Small intestine (tissue), 7 donors: ENCODE measurements at regions not wholly inside any gene's neighbourhood (a gene's known extent, or its start where the extent isn't known, plus 50 kb on each side); places are given as distances from the start of the nearest gene placed in this dataset.

Source experiments
- DNase-seq, 2 donors: peaks; one replicate each; pipeline versions ENCODE4 v3.0.0 to v3.0.0-alpha.2; 2013
- FAIRE-seq: peaks from 2 replicates; lab custom pipeline; 2012; peaks lifted over from hg19 to GRCh38; lab: Jason Lieb, UNC
- H3K27ac ChIP-seq, 3 donors: one replicate each; pipeline ENCODE4 v1.5.1; 2013; ENCODE audit warnings: low read length in 2 of 3, mild to moderate bottlenecking in 2 of 3, control low read depth in 1 of 3, inconsistent platforms in 1 of 3, low read depth in 1 of 3, moderate library complexity in 1 of 3
- H3K27me3 ChIP-seq, 3 donors: one replicate each; pipeline ENCODE4 v1.6.1; 2013; ENCODE audit warnings: low read length in 3 of 3, inconsistent platforms in 1 of 3; ENCODE audit not compliant: control insufficient read depth in 3 of 3, insufficient read depth in 3 of 3
- H3K36me3 ChIP-seq, 3 donors: one replicate each; pipeline ENCODE4 v1.6.1; 2013; ENCODE audit warnings: low read length in 3 of 3, inconsistent platforms in 1 of 3, low read depth in 1 of 3, mild to moderate bottlenecking in 1 of 3, moderate library complexity in 1 of 3; ENCODE audit not compliant: control insufficient read depth in 3 of 3, insufficient read depth in 2 of 3
- H3K4me1 ChIP-seq, 3 donors: one replicate each; pipeline ENCODE4 v1.6.1; 2013; ENCODE audit warnings: low read length in 2 of 3, inconsistent platforms in 1 of 3, low read depth in 1 of 3, mild to moderate bottlenecking in 1 of 3, moderate library complexity in 1 of 3; ENCODE audit not compliant: control insufficient read depth in 3 of 3, insufficient read depth in 2 of 3
- H3K4me3 ChIP-seq, 3 donors: one replicate each; pipeline ENCODE4 v1.5.1; 2013; ENCODE audit warnings: low read length in 3 of 3, control low read depth in 1 of 3, inconsistent platforms in 1 of 3, low read depth in 1 of 3, mild to moderate bottlenecking in 1 of 3, moderate library complexity in 1 of 3
- H3K9me3 ChIP-seq, 2 donors: one replicate each; pipeline ENCODE4 v1.6.1; 2013; ENCODE audit warnings: low read depth in 1 of 2, low read length in 1 of 2; ENCODE audit not compliant: control insufficient read depth in 2 of 2, insufficient read depth in 1 of 2
- WGBS, 3 donors: extraction: QIAGEN DNeasy Blood & Tissue Kit; methylation state at CpG; one replicate each; pipeline ENCODE4 v1.1.7; 2013; 5-methylcytosine and 5-hydroxymethylcytosine counted together
- donor health status: healthy with polysubstance abuse.
- donor health status: control.
- donor health status: control.
- donor health status: Bipolar disorder and iron deficiency.
- donor health status: healthy.

DNA sequence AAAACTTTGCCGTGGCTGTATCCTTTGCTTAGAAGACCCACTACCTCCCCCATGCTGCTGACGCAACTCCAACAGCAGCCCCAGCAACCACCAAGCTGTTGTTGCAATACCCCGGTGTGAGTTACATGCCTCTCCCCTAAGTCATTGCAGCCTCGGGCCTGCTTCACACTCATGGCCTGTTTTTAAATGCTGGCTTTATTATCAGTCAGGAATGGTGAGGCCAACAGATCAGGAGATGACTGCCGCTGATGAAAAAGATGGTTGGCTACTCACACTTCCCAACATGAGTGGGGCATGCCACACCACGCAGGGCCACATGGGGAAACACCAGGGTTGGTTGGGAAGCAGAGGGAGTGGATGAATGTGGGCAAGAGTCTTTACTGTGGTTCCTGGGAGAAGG, 171.5 kb upstream of the SYT13 start:
- peaks cover 0 to 3% of the 10 kb centered on the region in 2 donors for H3K9me3 ChIP-seq
- H3K4me3 ChIP-seq: no peak overlapping the region
- H3K4me1 ChIP-seq: no peaks in the 10 kb centered on the region
- peaks cover 0 to 11% (median 3%) of the 10 kb centered on the region in 3 donors for H3K27me3 ChIP-seq
- no peak for FAIRE-seq
- H3K27ac ChIP-seq: no peak overlapping the region
- DNase-seq: no peak
- WGBS, 3 donors: 74 to 80% (median 78%) methylated on average over 6 of the region's 6 CpGs
- no peaks in the 10 kb centered on the region for H3K36me3 ChIP-seq

- FAIRE-seq (no peak), DNase-seq (no peak)
- Histone ChIP-seq H3K9me3 (peaks cover 0 to 3% of the 10 kb centered on the region in 2 donors), H3K27ac (no peak overlapping the region), H3K4me1 (no peaks in the 10 kb centered on the region), H3K4me3 (no peak overlapping the region), H3K27me3 (peaks cover 0 to 8% (median 3%) of the 10 kb centered on the region in 3 donors), H3K36me3 (no peaks in the 10 kb centered on the region)
- 52 to 71% (median 58%) methylated on average over 6 of the region's 6 CpGs for WGBS, 3 donors
These were observed 170.5 kb upstream of the SYT13 start for GRCh38 chr11:45456686-45457085.

GRCh38 chr11:45455536-45455935, 169.4 kb upstream of the SYT13 start:
- Histone ChIP-seq H3K27ac (no peak overlapping the region), H3K4me1 (no peaks in the 10 kb centered on the region), H3K27me3 (peaks cover 0 to 8% (median 3%) of the 10 kb centered on the region in 3 donors), H3K4me3 (no peak overlapping the region), H3K9me3 (peaks cover 0 to 3% of the 10 kb centered on the region in 2 donors), H3K36me3 (no peaks in the 10 kb centered on the region)
- DNase-seq: no peak
- WGBS, 3 donors: 58 to 67% (median 62%) methylated on average over 6 of the region's 6 CpGs
- FAIRE-seq: no peak

GRCh38 chr11:45454917-45455401, 168.8 kb upstream of the SYT13 start:
- Histone ChIP-seq H3K27me3 (peaks cover 0 to 6% (median 3%) of the 10 kb centered on the region in 3 donors), H3K36me3 (no peaks in the 10 kb centered on the region), H3K27ac (no peak overlapping the region), H3K4me3 (no peak overlapping the region), H3K9me3 (peaks cover 0 to 3% of the 10 kb centered on the region in 2 donors), H3K4me1 (no peaks in the 10 kb centered on the region)
- DNase-seq (no peak), FAIRE-seq (no peak)
- WGBS, 3 donors: 31 to 72% (median 44%) methylated on average over 1 of the region's 1 CpG

DNA sequence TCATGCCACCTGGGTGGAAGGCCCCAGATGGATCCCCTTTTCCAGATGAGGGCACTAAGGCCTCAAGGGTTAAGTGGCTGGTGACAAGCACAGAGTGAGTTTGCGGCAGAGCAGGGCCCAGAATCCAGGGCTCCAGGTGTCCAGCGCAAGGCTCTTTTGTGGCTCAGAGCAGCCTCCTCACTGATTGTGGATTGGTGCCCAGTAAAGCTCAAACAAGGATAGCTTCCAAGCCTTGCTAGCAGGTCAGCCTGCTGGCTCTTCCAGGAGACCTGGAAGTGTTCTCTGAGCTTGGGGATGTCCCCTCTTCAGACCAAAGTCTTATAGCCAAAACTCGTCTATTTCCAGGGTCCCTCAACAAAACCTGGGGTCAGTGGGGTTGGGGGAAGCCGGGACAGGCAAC, 167.6 kb upstream of the SYT13 start:
- FAIRE-seq: no peak
- H3K36me3 ChIP-seq: no peaks in the 10 kb centered on the region
- H3K4me1 ChIP-seq: no peaks in the 10 kb centered on the region
- 50 to 66% (median 62%) methylated on average over 4 of the region's 4 CpGs for WGBS, 3 donors
- H3K9me3 ChIP-seq: peaks cover 0 to 3% of the 10 kb centered on the region in 2 donors
- peaks cover 0 to 5% (median 3%) of the 10 kb centered on the region in 3 donors for H3K27me3 ChIP-seq
- H3K4me3 ChIP-seq: no peak overlapping the region
- H3K27ac ChIP-seq: no peak overlapping the region
- no peak for DNase-seq

DNA sequence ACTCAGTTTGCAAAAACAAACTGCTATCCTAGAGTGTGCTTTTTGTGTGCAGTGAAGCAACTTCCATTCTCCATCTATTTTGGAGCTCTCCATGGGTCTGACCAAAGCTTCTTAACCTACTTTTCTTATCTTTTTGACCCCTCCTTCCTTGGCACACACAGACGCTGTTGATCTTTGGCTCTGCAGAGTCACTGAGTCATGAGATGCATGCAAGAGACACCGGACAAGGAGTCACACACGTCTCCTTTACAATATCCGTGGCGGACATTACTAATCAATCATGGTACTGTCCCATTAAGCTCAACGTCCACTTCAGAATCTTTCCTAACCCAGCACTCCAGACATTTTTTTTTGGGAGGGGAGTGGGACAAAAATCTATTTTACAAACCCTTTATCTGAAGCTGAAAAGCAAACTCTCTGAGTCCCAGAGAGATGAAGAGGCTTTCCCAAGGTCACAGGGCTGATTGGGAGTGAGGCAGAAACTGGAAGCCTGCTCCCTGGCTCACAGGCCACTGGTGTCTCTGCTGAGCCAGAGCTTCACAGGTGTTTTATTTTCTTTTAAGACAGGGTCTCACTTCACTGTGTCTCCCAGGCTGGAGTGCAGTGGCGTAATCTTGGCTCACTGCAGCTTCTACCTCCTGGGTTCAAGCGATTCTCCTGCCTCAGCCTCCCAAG, 165.8 kb upstream of the SYT13 start:
- Histone ChIP-seq H3K4me3 (no peak overlapping the region), H3K27me3 (peaks cover 0 to 5% (median 0%) of the 10 kb centered on the region in 3 donors), H3K27ac (no peak overlapping the region), H3K36me3 (no peaks in the 10 kb centered on the region), H3K4me1 (no peaks in the 10 kb centered on the region), H3K9me3 (peaks cover 0 to 3% of the 10 kb centered on the region in 2 donors)
- FAIRE-seq (no peak), DNase-seq (no peak)
- WGBS, 3 donors: 38 to 48% (median 41%) methylated on average over 8 of the region's 8 CpGs

- H3K4me1 ChIP-seq: no peaks in the 10 kb centered on the region
- no peaks in the 10 kb centered on the region for H3K36me3 ChIP-seq
- WGBS, 3 donors: 61 to 68% (median 64%) methylated on average over 3 of the region's 3 CpGs
- FAIRE-seq (no peak), DNase-seq (no peak)
- H3K4me3 ChIP-seq: no peak overlapping the region
- H3K9me3 ChIP-seq: no peaks in the 10 kb centered on the region
- H3K27ac ChIP-seq: no peak overlapping the region
- H3K27me3 ChIP-seq: no peaks in the 10 kb centered on the region
These were observed 164.0 kb upstream of the SYT13 start for GRCh38 chr11:45450189-45450588.

DNA sequence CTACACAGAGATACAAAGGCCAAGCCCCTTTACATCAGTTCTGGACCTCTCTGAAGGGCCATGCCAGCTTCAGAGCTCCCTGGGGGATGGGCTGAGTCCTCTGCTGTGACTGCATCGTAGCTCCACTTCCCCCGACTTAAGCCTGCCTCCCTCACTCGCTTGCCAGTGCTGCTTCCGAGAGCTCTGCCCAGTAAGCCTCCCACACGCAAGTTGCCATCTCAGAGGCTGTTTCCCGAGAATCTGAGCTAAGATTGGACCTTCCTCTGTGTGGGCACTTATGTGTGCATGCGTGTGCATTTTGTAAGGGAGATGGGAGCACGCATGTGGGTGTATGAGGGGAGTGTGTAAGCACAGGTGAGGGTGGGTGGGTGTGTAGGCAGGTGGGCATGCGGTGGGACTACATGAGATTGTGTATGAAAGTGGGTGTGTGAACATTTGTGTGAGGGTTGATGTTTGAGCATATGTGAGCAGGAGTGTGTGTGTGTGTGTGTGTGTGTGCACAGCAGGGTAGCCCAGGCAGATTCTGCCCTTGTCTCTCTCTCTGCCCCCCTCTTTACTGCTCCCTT, 163.0 kb upstream of the SYT13 start:
- Histone ChIP-seq H3K36me3 (no peaks in the 10 kb centered on the region), H3K27ac (no peak overlapping the region), H3K4me1 (no peaks in the 10 kb centered on the region), H3K27me3 (no peaks in the 10 kb centered on the region), H3K9me3 (no peaks in the 10 kb centered on the region), H3K4me3 (no peak overlapping the region)
- FAIRE-seq (no peak), DNase-seq (no peak)
- 69 to 75% (median 71%) methylated on average over 9 of the region's 9 CpGs for WGBS, 3 donors
